Testis (tissue), 2 donors: ENCODE measurements at regions not wholly inside any gene's neighbourhood (a gene's known extent, or its start where the extent isn't known, plus 50 kb on each side); places are given as distances from the start of the nearest gene placed in this dataset.

ENCODE experiments used
- DNase-seq: peaks from one replicate; pipeline ENCODE4 v3.0.0-alpha.2; 2019
- H3K27ac ChIP-seq, 2 donors: fragments of 200-600 bp; sonication (generic); one replicate each; pipeline ENCODE4 v1.5.1; 2019
- H3K27me3 ChIP-seq: fragments of 200-600 bp; sonication (generic); one replicate; pipeline ENCODE4 v1.5.1; 2019
- H3K36me3 ChIP-seq: fragments of 200-600 bp; sonication (generic); one replicate; pipeline ENCODE4 v1.5.1; 2017; ENCODE audit warnings: low read depth; ENCODE audit errors: missing control alignments
- H3K4me1 ChIP-seq: fragments of 200-600 bp; sonication (generic); one replicate; pipeline ENCODE4 v1.5.1; 2019
- H3K4me3 ChIP-seq, 2 donors: fragments of 200-600 bp; sonication (generic); one replicate each; pipeline ENCODE4 v1.5.1; 2017 to 2019
- H3K9me3 ChIP-seq: fragments of 200-600 bp; sonication (generic); one replicate; pipeline ENCODE4 v1.5.1; 2017
- CTCF ChIP-seq, 3 experiments: fragments of 450-650 bp in 2 of 3; fragments of 200-600 bp in 1 of 3; sonication (generic) in 1 of 3; IDR thresholded peaks; one replicate each; pipeline ENCODE4 v1.5.1; 2016 to 2019; ENCODE audit warnings: antibody characterized with exemption in 3 of 3, mild to moderate bottlenecking in 2 of 3, moderate library complexity in 1 of 3
- POLR2A ChIP-seq: fragments of 450-650 bp; IDR thresholded peaks from one replicate; pipeline ENCODE4 v1.6.1; 2017; ENCODE audit warnings: antibody characterized with exemption, mild to moderate bottlenecking, moderate library complexity
- WGBS, 2 donors: methylation state at CpG; one replicate each; pipeline ENCODE4 v1.1.5; 2018; 5-methylcytosine and 5-hydroxymethylcytosine counted together
- intact Hi-C: fragments of 100-400 bp; cut with DNase I; formaldehyde crosslinking; loops from one replicate; pipeline ENCODE4 v1.15.1; 2023; ENCODE audit warnings: low total_unique reads

- WGBS, 2 donors: 95 to 98% methylated on average over 3 of the region's 3 CpGs
- H3K27me3 ChIP-seq: no peaks in the 10 kb centered on the region
- no peak overlapping the region for H3K27ac ChIP-seq
- DNase-seq: no peak
- H3K4me1 ChIP-seq: no peaks in the 10 kb centered on the region
- no peak for TF ChIP-seq POLR2A
- TF ChIP-seq CTCF (IDR thresholded peaks at IDR 0.05): no peak
- H3K9me3 ChIP-seq: no peaks in the 10 kb centered on the region
- intact Hi-C loops: no loop called here
- no peaks in the 10 kb centered on the region for H3K36me3 ChIP-seq
- H3K4me3 ChIP-seq: no peak overlapping the region
Observed at GRCh38 chr18:71388148-71388547, 1099.3 kb downstream of the SOCS6 start.

- Histone ChIP-seq H3K27ac (no peak overlapping the region), H3K4me3 (no peak overlapping the region), H3K4me1 (no peaks in the 10 kb centered on the region), H3K27me3 (no peaks in the 10 kb centered on the region), H3K9me3 (no peaks in the 10 kb centered on the region), H3K36me3 (no peaks in the 10 kb centered on the region)
- TF ChIP-seq CTCF (IDR thresholded peaks at IDR 0.05) (no peak), POLR2A (no peak)
- DNase-seq: no peak
- intact Hi-C loops: no loop called here
- 57 to 70% methylated on average over 5 of the region's 5 CpGs for WGBS, 2 donors
Observed at GRCh38 chr18:71374294-71375000, 1085.6 kb downstream of the SOCS6 start.

- Histone ChIP-seq H3K4me3 (no peak overlapping the region), H3K27me3 (no peaks in the 10 kb centered on the region), H3K4me1 (no peaks in the 10 kb centered on the region), H3K36me3 (no peaks in the 10 kb centered on the region), H3K9me3 (no peaks in the 10 kb centered on the region), H3K27ac (no peak overlapping the region)
- 92 to 95% methylated on average over 2 of the region's 2 CpGs for WGBS, 2 donors
- TF ChIP-seq CTCF (IDR thresholded peaks at IDR 0.05) (no peak), POLR2A (no peak)
- no peak for DNase-seq
- intact Hi-C loops: no loop called here
Observed at GRCh38 chr18:71371951-71372605, 1083.2 kb downstream of the SOCS6 start.

- DNase-seq: no peak
- no peaks in the 10 kb centered on the region for H3K27me3 ChIP-seq
- TF ChIP-seq POLR2A (no peak), CTCF (IDR thresholded peaks at IDR 0.05) (no peak)
- H3K9me3 ChIP-seq: no peaks in the 10 kb centered on the region
- WGBS, 2 donors: 83 to 86% methylated on average over 7 of the region's 7 CpGs
- no peak overlapping the region for H3K27ac ChIP-seq
- intact Hi-C loops: no loop called here
- no peaks in the 10 kb centered on the region for H3K36me3 ChIP-seq
- H3K4me3 ChIP-seq: no peak overlapping the region
- no peaks in the 10 kb centered on the region for H3K4me1 ChIP-seq
Observed at GRCh38 chr18:71370671-71371445, 1082.0 kb downstream of the SOCS6 start.
